ENCODE measurements at regions not wholly inside any gene's neighbourhood (a gene's known extent, or its start where the extent isn't known, plus 50 kb on each side); places are given as distances from the start of the nearest gene placed in this dataset.

DNA sequence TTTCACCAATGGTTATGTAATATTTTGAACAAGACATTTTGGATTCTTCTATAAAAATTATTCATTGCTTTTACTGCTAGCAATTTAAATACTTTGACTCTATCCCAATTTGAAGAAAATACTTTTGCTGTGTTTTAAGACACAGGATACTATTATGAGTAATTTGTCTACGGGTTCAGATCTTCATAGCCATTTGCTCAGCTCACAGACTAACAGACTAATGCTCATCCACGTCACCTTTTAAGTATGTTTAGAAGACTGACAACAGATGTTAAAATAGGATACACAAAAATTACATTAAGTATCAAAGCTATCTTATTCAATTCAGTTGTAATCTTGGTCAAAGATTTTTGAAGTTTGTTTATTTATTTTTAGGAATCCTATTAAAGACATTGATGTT lies 251.3 kb upstream of the CHRM2 start:
- Histone ChIP-seq H3K4me1 (ENCODE audit: control insufficient read depth, insufficient read depth, low read length) (no peaks in the 10 kb centered on the region), H3K9ac (ENCODE audit: low read depth, low read length) (no peak overlapping the region), H3K56ac (ENCODE audit: extremely low read depth, insufficient read depth, low read length) (no peak overlapping the region), H2BK20ac (ENCODE audit: low read depth, low read length) (no peak overlapping the region), H4K5ac (ENCODE audit: low read depth, low read length) (no peak overlapping the region), H3K79me1 (ENCODE audit: low read depth in 1 of 2, low read length in 2 of 2) (no peaks in the 10 kb centered on the region), H3K9me3 (ENCODE audit: control insufficient read depth, insufficient read depth, low read length) (no peaks in the 10 kb centered on the region), H3K27ac (ENCODE audit: insufficient read depth, low read length) (no peak overlapping the region), H2AK5ac (ENCODE audit: low read depth, low read length) (no peak overlapping the region), H4K20me1 (ENCODE audit: insufficient read depth, low read length) (no peaks in the 10 kb centered on the region), H4K8ac (ENCODE audit: low read depth in 2 of 2, low read length in 2 of 2) (no peak overlapping the region), H3K9me1 (ENCODE audit: insufficient read depth, low read length) (no peaks in the 10 kb centered on the region), H2BK5ac (ENCODE audit: low read depth, low read length, poor library complexity, severe bottlenecking) (no peak overlapping the region), H3K4ac (ENCODE audit: low read depth, low read length) (no peak overlapping the region), H2AK9ac (replicated peaks; ENCODE audit: low read depth, low read length, poor library complexity) (no peak overlapping the region), H2AFZ (replicated peaks; ENCODE audit: low read length, poor library complexity) (no peak overlapping the region), H3K4me2 (ENCODE audit: low read depth, low read length) (no peak overlapping the region), H3K4me3 (ENCODE audit: insufficient read depth, low read depth, low read length) (no peak overlapping the region), H3K36me3 (ENCODE audit: control insufficient read depth, insufficient read depth, low read length) (no peaks in the 10 kb centered on the region), H4K91ac (ENCODE audit: insufficient read depth, low read depth, low read length) (no peak overlapping the region), H2BK120ac (ENCODE audit: low read depth, low read length) (no peak overlapping the region), H3K18ac (ENCODE audit: low read depth, low read length) (no peak overlapping the region), H3K14ac (replicated peaks; ENCODE audit: low read depth, low read length) (no peak overlapping the region), H2BK15ac (ENCODE audit: low read depth, low read length) (no peak overlapping the region), H3K23ac (ENCODE audit: low read depth, low read length) (no peak overlapping the region), H3K27me3 (ENCODE audit: control insufficient read depth, insufficient read depth, low read length) (no peaks in the 10 kb centered on the region)
- DNase-seq = peak; percentile 23
- intact Hi-C loops (cut with micrococcal nuclease) = no loop called here
- dilution Hi-C loops (cut with HindIII; ENCODE audit: low sequenced_read_pairs, unreplicated experiment) = no loop called here
- in situ Hi-C loops (cut with MboI; ENCODE audit: low sequenced_read_pairs) = no loop called here
- TF ChIP-seq BHLHE40 (IDR thresholded peaks at IDR 0.05; ENCODE audit: low read depth, low read length) = no peak
- no peak for TF ChIP-seq CHD1 (IDR thresholded peaks at IDR 0.05; ENCODE audit: low read depth, low read length)
- no peak for TF ChIP-seq RCOR1 (IDR thresholded peaks at IDR 0.05; ENCODE audit: insufficient replicate concordance, low read length)
- no peak for TF ChIP-seq RAD21 (IDR thresholded peaks at IDR 0.05; ENCODE audit: low read length)
- no peak for TF ChIP-seq FOS (IDR thresholded peaks at IDR 0.05; ENCODE audit: low read depth, low read length)
- TF ChIP-seq USF2 (IDR thresholded peaks at IDR 0.05; ENCODE audit: low read depth, low read length) = no peak
- no peak for TF ChIP-seq MAZ (IDR thresholded peaks at IDR 0.05; ENCODE audit: borderline replicate concordance, low read depth, low read length)
- no peak for TF ChIP-seq NFE2L2 (IDR thresholded peaks at IDR 0.05; ENCODE audit: low read depth, low read length)
- CTCF ChIA-PET = no interaction called here
- WGBS, 2 experiments (ENCODE audit: extremely low coverage in 2 of 2, insufficient read length in 1 of 2) = no CpG with 5 or more reads among the region's 2 CpGs
- POLR2A ChIA-PET (ENCODE audit: unreplicated experiment) = no interaction called here
- ATAC-seq (ENCODE audit: low read depth) = no peak
- no TSS peak for BruUV-seq (replicated peaks)
